GM19328 (cell line): ENCODE measurements at regions not wholly inside any gene's neighbourhood (a gene's known extent, or its start where the extent isn't known, plus 50 kb on each side); places are given as distances from the start of the nearest gene placed in this dataset.
"Not testable (repeated sequence)": the region's sequence is repeated elsewhere in the genome, so short reads cannot be mapped to it uniquely, and the experiment has no call there.

Source experiments
- ATAC-seq: cut with Tn5 transposase; IDR thresholded peaks from one replicate; pipeline ENCODE4 v1.9.1; 2021; ENCODE audit warnings: mild to moderate bottlenecking, moderate library complexity; ENCODE audit not compliant: unreplicated experiment

DNA sequence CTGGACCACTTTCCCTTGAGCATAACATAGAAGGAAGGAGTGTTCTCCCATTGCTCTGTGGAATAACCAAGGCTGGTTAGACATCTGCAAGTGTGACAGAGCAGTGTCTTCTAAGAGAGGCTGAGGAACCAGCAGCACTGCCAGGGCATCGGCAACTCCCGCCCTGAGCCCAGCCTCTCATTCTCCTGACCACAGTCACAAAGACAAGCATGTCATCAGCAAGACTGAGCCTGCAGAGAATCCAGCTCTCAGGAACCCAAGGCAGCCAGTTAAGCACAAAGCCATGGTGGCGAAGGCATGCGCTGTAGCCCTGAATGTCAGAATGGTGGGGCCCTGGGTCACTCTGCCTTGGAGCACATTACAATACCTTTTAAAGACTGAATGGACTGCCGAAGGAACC, 253.9 kb downstream of the AGTPBP1 start:
- ATAC-seq, result no peak

DNA sequence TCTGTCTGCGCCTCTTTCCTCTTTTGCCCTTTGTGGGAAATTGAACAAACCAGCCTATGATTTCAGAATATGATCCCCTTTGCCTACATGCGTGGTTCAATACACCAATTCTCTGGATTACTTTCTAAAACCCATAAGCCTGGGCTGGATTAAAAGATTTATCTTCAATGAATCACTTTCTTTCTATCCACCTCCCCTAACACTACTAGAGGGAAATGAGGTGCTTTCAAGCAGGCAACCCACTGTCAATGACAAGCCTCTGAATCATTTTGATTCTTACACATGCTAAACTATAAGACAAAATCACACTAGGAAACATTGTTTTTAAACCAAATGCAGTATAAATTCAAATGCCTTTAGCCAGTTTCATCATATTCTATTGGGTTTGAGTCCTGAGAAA, 257.5 kb downstream of the AGTPBP1 start:
- ATAC-seq, result no peak

DNA sequence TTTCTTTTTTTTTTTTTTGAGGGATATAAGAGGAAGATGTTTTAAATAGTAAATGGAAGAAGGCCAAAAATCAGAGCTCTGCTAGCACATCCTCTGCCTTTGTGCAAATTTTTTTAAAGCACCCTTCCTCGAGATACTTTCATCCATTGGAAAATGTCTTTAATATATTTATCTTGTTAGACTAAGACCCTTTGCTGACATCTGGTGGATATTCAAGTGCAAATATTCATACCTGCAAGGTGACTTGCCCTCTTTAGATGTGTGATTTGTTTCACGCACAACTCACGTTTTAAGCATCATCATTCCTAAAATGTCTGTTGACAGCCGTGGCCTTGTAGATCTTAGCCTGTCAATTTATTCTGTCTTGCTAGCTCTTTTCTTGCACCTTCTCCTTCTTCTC, 258.5 kb downstream of the AGTPBP1 start:
- no peak for ATAC-seq

DNA sequence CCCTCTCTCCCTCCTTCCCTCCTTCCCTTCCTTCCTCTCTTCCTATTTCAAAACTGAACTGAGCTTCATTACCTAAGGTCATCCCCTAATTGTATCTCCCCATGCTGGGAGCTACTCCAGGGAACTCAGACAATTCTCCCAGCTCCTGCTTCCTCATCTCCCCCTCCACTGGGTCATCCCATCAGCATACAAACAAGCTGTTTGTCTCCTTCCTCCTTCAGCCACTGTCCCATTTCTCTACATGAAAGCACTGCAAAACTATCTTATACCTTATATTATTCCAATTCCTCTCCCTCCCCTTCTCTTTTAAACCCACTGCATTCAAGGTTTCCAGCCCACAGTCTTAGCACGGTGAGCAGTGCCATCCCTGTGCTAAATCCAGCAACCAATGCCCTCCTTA, 262.4 kb downstream of the AGTPBP1 start:
- ATAC-seq, result no peak

DNA sequence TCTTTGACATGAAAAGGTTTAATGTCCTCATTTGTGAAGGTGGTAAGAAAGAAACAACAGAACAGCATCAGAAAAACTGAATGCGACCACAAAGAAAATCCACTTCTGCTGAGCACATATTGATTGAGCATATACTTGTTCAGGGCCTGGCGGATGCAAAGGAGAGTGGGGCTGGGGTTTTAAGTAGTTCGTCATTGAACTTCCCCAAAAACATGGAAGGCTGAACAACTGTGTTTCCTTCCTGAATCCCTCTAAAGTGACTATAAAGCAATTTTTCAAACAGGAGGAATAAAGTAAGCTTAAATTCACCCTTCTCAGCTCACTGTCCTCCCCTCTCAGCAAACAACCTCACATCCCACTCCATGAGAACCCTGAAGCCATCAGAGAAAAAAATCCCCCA, 262.9 kb downstream of the AGTPBP1 start:
- no peak for ATAC-seq

DNA sequence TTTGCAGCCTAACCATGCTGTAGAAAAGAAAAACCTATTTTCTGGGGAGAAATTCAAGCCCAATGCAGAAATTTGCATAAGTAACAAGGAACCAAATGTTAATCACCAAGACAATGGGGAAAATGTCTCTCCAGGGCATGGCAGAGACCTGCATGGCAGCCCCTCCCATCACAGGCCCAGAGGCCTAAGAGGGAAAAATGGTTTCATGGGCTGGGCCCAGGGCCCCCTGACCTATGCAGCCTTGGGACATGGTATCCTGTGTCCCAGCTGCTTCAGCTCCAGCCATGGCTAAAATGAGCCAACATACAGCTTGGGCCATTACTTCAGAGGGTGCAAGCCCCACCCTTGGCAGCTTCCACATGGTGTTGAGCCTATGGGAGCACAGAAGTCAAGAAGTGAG, 266.9 kb downstream of the AGTPBP1 start:
- not testable (repeated sequence) for ATAC-seq

DNA sequence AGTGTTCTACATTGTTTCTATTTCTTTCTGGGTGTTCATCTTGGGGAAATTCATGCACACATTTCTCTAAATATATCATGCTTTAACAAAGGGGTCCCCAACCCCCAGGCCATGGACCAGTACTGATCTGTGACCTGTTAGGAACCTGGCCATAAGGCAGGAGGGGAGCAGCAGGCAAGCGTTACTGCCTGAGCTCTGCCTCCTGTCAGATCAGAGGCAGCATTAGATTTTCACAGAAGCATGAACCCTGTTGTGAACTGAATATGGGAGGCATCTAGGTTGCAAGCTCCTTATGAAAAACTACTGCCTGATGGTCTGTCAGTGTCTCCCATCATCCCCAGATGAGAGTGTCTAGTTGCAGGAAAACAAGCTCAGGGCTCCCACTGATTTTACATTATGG, 270.0 kb downstream of the AGTPBP1 start:
- no peak for ATAC-seq

DNA sequence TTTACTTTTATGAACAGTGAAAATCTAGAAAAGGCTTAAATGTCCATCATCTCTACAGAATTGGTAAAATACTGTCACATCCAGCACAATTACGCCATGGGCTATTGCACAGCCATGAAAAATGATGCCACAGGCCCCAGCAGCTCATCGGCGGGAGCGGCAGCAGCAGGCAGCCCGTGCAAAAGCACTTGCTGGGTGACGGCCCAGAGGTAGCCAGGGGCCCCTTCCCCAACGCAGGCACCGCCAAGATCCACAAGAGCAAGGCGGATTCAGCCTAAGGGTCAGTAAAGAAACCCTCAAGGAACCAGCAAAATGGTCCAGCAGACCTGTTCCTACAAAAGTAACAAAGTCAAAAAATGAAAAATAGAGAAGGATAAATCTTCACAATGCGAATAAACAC, 272.7 kb downstream of the AGTPBP1 start:
- no peak for ATAC-seq

DNA sequence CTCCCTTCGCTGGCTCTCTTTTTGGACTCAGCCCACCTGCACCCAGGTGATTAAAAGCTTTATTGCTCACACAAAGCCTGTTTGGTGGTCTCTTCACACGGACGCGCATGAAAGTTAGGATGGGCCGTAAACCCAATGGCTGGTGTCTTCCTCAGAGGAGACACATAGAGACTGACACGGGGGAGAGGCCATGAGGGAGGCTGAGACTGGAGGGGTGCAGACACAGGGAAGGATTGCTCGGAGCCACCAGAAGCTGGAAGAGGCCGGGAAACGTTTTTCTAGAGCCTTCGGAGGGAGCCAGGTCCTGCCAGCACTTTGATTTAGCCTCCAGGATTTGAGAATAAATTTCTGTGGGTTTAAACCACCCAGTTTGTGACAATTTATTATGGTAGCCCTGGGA, 274.9 kb downstream of the AGTPBP1 start:
- ATAC-seq, result no peak

DNA sequence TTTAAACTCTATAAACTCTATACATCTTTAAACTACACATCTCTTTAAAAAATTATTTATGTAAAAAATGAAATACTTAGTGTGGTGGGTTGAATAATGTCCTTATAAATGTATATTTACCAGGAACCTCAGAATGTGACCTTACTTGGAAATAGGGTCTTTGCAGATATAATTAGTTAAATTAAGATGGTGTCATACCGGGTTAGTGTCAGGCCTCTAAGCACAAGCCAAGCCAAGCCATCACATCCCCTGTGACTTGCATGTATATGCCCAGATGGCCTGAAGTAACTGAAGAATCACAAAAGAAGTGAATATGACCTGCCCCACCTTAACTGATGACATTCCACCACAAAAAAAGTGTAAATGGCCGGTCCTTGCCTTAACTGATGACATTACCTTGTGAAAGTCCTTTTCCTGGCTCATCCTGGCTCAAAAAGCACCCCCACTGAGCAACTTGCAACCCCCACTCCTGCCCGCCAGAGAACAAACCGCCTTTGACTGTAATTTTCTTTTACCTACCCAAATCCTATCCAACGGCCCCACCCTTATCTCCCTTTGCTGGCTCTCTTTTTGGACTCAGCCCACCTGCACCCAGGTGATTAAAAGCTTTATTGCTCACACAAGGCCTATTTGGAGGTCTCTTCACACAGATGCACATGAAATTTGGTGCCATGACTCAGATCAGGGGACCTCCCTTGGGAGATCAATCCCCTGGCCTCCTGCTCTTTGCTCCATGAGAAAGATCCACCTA, 283.5 kb downstream of the AGTPBP1 start:
- ATAC-seq, result not testable (repeated sequence)

DNA sequence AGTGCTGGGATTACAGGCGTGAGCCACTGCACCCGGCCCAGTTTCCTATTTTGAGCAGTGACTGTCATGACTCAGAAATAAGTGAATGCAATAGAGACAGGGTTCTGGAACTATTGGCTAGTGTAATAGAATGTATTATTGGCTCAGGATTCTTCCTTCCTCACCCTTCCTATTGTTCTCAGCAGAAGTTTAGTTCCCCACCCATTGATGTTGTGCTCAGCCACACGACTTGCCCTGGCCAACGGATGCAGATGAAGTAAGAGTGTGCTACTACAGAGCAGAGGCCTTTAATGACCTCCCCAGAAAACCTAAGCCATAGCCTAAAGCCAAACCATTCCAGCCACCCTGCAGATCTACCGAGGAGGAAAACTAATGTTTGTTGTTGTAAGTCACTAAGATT, 287.9 kb downstream of the AGTPBP1 start:
- ATAC-seq, result no peak

DNA sequence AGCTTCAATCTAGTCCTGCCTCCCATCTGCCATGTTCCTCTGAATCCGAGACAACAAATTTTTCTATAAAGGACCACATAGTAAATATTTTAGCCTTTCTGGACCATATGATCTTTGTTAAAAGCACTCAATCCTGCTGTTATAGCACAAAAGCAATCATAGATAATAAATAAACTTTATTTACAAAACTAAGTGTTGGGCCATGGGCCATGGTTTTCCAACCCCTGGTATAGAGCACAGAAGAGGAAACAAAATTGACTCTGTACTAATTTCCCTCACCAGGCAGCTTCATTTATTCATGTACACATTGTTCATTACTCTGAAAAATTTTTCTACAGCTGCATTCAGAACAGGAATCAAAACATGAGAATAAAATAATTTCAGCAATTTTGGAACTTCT, 288.9 kb downstream of the AGTPBP1 start:
- no peak for ATAC-seq

DNA sequence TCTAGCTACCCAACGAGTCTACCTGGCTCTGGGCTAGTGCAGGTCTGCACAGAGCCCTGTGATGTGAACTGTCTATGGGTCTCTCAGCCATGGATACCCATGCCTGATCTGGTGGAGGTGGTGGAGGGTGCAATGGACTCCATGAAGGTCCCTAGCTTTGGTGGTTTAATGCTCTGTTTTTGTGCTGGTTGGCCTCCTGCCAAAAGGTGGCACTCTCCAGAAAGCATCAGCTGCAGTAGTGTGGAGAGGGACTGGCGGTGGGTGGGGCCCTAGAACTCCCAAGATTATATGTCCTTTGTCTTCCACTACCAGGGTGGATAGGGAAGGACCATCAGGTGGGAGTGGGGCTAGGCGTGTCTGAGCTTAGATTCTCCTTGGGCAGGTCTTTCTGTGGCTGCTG, 290.1 kb downstream of the AGTPBP1 start:
- ATAC-seq, result no peak

DNA sequence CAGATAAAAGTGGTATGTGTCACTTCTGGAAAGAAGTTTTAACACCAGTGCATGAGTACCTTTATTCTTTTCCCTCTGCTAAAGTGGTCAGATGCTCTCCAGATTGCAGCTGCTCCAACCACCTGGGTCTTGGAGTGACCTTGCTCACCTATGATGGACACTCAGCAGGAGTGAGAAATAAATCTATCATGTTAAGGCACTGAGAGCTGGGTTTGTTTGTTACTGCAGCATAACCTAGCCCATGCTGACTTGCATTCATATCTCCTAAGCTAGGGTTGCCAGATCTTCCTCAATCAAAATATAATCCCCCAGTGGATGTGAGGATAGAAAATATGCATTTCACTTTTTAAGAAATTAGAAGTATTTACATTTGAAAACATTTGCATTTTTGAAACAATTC, 295.9 kb downstream of the AGTPBP1 start:
- no peak for ATAC-seq

DNA sequence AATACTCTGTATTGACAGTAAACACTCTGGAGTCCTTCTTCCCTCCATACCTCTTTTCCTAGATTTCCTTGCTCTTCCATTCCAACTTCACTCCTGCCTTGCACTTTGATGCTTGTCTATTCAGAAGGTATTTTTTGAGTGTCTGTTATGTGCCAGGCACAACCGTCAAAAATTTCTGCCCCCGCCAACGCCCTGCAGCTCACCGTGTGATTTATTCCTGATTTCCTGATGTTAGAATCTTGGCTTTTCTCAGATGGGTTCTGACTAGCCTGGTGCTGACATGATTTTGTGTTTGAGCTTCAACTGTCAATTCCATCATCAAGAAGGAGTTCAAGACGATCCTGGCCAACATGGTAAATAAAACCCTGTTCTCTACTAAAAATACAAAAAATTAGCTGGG, 297.5 kb downstream of the AGTPBP1 start:
- ATAC-seq, result no peak

DNA sequence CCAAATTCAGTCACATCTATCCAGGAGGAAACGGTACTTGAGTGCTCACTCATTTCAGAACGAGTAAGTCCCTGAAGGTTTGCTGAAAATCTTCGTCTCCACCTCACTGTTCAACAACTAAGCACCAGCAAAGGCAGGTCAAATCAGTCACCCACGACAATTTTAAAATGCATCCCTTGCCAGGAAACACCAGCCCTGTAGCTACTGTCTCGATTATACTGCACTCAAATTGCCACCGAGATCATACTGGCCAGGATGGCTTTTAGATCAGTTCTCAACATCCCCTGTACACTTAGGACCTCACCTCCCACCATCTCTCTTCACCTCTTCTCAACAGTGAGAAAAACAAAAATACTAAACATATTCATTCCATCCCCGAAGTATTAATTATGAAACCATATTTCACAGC, 298.6 kb downstream of the AGTPBP1 start:
- ATAC-seq, result no peak

DNA sequence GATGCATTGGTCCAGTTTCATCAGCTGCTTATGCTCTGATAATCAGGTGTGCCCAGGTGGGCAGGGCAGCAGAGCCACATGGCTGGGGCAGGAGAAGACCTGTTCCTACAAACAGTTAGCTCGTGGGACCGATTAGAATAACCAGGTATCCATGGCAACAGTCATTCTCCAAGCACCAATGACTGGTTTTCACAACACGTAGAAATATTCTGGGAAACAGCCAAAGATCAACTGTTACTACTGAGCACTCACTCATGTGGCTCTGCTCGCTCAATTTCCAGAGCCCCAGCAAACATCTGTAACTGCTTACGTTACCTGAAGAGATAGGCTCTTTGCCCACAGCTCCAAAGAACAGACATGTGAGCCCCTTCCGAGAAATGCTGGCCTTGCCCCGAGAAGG, 302.0 kb downstream of the AGTPBP1 start:
- ATAC-seq, result no peak

DNA sequence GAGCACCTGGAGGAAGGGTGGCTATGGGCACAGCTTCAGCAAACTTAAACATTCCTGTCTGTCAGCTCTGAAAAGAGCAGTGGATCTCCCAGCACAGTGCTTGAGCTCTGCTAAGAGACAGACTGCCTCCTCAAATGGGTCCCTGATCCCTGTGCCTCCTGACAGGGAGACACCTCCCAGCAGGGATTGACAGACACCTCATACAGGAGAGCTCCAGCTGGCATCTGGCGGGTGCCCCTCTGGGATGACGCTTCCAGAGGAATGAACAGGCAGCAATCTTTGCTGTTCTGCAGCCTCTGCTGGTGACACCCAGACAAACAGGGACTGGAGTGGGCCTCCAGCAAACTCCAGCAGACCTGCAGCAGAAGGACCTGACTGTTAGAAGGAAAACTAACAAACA, 307.8 kb downstream of the AGTPBP1 start:
- not testable (repeated sequence) for ATAC-seq

DNA sequence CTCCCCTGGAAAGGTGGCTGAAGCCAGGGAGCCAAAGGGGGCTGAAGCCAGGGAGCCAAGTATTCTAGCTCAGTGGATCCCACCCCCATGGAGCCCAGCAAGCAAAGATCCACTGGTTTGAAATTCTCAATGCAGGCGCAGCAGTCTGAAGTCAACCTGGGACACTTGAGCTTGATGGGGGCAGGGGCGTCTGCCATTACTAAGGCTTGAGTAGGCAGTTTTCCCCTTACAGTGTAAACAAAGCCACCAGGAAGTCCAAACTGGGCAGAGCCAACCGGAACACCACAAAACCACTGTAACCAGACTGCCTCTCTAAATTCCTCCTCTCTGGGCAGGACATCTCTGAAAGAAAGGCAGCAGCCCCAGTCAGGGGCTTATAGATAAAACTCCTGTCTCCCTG, 308.2 kb downstream of the AGTPBP1 start:
- not testable (repeated sequence) for ATAC-seq

DNA sequence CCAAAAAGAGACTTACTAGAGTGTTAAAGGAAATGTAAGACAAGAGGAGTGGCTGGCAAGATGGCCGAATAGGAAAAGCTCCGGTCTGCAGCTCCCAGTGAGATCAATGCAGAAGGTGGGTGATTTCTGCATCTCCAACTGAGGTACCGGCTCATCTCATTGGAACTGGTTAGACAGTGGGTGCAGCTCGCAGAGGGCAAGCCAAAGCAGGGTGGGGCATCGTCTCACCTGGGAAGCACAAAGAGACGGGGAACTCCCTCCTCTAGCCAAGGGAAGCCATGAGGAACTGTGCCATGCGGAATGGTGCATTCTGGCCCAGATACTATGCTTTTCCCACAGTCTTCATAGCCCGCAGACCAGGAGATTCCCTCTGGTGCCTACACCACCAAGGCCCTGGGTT, 308.7 kb downstream of the AGTPBP1 start:
- no peak for ATAC-seq

DNA sequence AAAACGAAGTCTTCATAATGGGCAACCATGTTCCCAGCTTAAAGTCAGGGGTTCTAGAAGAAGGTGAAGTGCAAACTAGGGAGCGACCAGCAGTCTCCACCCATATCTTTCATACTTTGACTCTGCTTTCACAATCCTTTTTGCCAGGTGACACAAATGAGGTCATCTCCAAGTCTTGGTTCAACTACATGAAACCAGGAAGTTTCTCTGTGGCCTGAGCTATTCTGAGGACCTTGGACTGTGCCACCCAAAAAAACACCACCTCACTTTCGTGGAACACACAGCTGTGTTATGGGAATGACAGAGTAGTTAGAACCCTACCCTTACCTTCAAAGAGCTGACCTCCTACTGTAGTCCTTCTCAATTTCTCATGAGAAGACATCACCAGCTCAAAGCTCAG, 309.2 kb downstream of the AGTPBP1 start:
- no peak for ATAC-seq

DNA sequence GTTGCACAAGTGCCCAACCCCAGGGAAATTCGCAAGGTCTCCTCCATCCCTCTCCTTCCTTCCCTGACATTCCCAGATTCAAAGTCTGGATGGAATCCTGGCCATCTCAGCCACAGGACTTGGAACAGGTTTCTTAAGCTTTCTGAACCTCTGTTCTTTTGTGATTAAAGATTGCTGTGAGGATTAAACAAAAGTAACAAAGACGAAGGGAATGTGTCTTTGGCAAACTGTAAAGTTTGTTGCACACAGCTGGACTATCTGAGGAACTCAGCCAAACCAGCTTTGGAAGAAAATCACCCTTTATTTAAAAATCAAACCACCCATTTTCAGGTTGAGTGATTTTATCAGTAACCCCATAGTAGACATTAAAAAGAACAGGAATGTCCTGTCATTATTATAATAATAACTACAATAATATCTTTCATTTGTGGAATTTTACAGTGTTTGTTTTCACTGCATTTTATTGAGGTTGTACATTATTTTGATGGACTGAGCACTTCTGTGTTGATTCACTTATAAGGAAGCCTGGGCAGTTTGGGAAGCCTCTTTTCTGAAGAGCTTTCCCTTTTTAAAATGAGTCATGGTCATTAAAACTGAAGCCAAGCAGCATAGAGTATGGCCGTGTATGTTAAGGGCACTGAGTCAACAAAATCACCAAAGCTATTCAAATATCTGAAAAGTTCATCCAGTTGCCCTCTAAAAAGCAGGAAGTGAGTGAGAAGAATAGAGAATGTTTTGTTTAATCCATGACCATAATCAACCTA, 310.2 kb downstream of the AGTPBP1 start:
- no peak for ATAC-seq
